Upper lobe of left lung (tissue), 6 donors: ENCODE measurements at regions not wholly inside any gene's neighbourhood (a gene's known extent, or its start where the extent isn't known, plus 50 kb on each side); places are given as distances from the start of the nearest gene placed in this dataset.
A peak's percentile ranks its signal among the peaks of the same experiment; 100 is the strongest.

ENCODE experiments used
- ATAC-seq, 2 donors: fragments of 200-7000 bp; cut with Tn5 transposase; one replicate each; pipeline ENCODE4 v1.9.1; 2022; ENCODE audit warnings: mild to moderate bottlenecking in 2 of 2, moderate library complexity in 2 of 2; ENCODE audit not compliant: low FRiP score in 2 of 2
- DNase-seq, 2 donors: peaks; one replicate each; pipeline ENCODE4 v3.0.0-alpha.2; 2019 to 2020
- H3K27ac ChIP-seq, 4 donors: fragments of 200-600 bp; sonication (generic); one replicate each; pipeline ENCODE4 v1.5.1; 2016 to 2019
- H3K27me3 ChIP-seq, 4 donors: fragments of 200-600 bp; sonication (generic); one replicate each; pipeline ENCODE4 v1.5.1; 2017 to 2019
- H3K36me3 ChIP-seq, 4 donors: fragments of 200-600 bp; sonication (generic); one replicate each; pipeline ENCODE4 v1.5.1; 2016 to 2019
- H3K4me1 ChIP-seq, 4 donors: fragments of 200-600 bp; sonication (generic); one replicate each; pipeline ENCODE4 v1.5.1; 2018 to 2019
- H3K4me3 ChIP-seq, 4 donors: fragments of 200-600 bp; sonication (generic); one replicate each; pipeline ENCODE4 v1.5.1; 2017 to 2019; ENCODE audit warnings: mild to moderate bottlenecking in 2 of 4, moderate library complexity in 1 of 4
- H3K9me3 ChIP-seq, 4 donors: fragments of 200-600 bp; sonication (generic); one replicate each; pipeline ENCODE4 v1.5.1; 2018 to 2019
- EP300 ChIP-seq, 4 donors: sonication (generic); formaldehyde crosslinking; IDR thresholded peaks; one replicate each; pipeline ENCODE4 v1.5.1; 2017; ENCODE audit warnings: antibody characterized with exemption in 4 of 4, control low read depth in 2 of 4
- POLR2A ChIP-seq, 4 donors: fragments of 450-650 bp; IDR thresholded peaks; one replicate each; pipeline ENCODE4 v1.5.1; 2016 to 2017; ENCODE audit warnings: antibody characterized with exemption in 4 of 4, mild to moderate bottlenecking in 2 of 4
- POLR2AphosphoS5 ChIP-seq, 2 donors: sonication (generic); formaldehyde crosslinking; IDR thresholded peaks; one replicate each; pipeline ENCODE4 v1.5.1; 2017; ENCODE audit warnings: antibody characterized with exemption in 2 of 2
- WGBS, 2 donors: methylation state at CpG; one replicate each; pipeline ENCODE4 v1.1.5; 2017 to 2018; 5-methylcytosine and 5-hydroxymethylcytosine counted together
- TF ChIP-seq, protein P1 (sequence below), 6 experiments: fragments of 450-650 bp in 4 of 6; fragments of 200-600 bp in 2 of 6; sonication (generic) in 2 of 6; IDR thresholded peaks; one replicate each; pipeline ENCODE4 v1.5.1; 2016 to 2019; ENCODE audit warnings: antibody characterized with exemption in 6 of 6
- donor health status: DM: no; HTN: no; CAD: no; lungs with moderate emphysema.
- donor health status: DM: no; HTN: yes; CAD: no; lungs with severe emphysema.

DNA sequence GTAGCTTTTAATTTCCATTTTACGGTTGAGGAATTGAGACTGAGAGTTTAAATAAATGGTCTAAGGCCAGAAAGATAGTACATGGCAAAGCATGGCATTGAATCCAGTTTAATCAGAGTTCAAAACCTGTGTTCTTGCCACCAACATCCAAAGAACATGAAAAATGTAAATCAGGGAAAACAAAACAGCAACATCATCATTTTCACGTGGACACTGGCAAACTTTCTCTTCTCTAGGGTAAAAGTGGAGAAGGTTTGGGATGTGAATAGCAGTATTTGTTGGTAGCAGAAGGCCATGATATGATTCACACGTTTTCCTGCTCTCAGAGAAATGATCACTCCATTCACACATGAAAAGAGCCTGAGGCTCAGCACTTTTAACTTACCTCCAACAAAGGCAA lies 357.7 kb downstream of the UQCRFS1 start:
- Histone ChIP-seq H3K36me3 (no peaks in the 10 kb centered on the region), H3K4me3 (no peak overlapping the region), H3K27me3 (no peaks in the 10 kb centered on the region), H3K27ac (no peak overlapping the region), H3K4me1 (no peaks in the 10 kb centered on the region), H3K9me3 (peaks cover 0 to 8% (median 5%) of the 10 kb centered on the region in 4 donors)
- ATAC-seq: no peak
- WGBS, 2 donors: 70 to 77% methylated on average over 3 of the region's 3 CpGs
- no peak for DNase-seq
- TF ChIP-seq, protein P1, sequence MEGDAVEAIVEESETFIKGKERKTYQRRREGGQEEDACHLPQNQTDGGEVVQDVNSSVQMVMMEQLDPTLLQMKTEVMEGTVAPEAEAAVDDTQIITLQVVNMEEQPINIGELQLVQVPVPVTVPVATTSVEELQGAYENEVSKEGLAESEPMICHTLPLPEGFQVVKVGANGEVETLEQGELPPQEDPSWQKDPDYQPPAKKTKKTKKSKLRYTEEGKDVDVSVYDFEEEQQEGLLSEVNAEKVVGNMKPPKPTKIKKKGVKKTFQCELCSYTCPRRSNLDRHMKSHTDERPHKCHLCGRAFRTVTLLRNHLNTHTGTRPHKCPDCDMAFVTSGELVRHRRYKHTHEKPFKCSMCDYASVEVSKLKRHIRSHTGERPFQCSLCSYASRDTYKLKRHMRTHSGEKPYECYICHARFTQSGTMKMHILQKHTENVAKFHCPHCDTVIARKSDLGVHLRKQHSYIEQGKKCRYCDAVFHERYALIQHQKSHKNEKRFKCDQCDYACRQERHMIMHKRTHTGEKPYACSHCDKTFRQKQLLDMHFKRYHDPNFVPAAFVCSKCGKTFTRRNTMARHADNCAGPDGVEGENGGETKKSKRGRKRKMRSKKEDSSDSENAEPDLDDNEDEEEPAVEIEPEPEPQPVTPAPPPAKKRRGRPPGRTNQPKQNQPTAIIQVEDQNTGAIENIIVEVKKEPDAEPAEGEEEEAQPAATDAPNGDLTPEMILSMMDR (IDR thresholded peaks at IDR 0.05): no peak
- TF ChIP-seq EP300 (IDR thresholded peaks at IDR 0.05) (no peak), POLR2A (IDR thresholded peaks at IDR 0.05) (no peak), POLR2AphosphoS5 (IDR thresholded peaks at IDR 0.05) (no peak)

DNA sequence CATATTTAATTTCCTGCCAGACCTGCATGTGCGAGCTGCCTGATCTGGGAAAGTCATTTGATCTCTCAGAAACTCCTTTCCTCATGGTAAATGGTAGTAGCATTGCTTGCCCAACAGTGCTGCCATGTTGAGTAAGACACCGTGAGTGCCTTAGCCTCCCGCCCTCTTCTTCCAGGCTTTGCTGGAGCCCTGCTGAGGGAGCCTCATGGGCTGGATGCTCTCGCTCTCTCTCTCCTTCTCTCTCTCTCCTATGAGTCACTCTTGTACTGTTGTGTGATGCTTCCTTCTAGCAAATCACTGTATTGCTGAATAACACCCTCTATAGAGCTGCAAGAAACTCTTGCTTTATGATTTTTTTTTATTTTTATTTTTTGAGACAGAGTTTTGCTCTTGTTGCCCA lies 365.5 kb downstream of the UQCRFS1 start:
- H3K4me3 ChIP-seq: no peak overlapping the region
- H3K27ac ChIP-seq: no peak overlapping the region
- H3K36me3 ChIP-seq: no peaks in the 10 kb centered on the region
- WGBS, 2 donors: 79 to 80% methylated on average over 4 of the region's 4 CpGs
- no peaks in the 10 kb centered on the region for H3K27me3 ChIP-seq
- no peaks in the 10 kb centered on the region for H3K4me1 ChIP-seq
- no peaks in the 10 kb centered on the region for H3K9me3 ChIP-seq
- ATAC-seq: peak in 1 of 2 donors; percentile 29
- no peak for DNase-seq
- TF ChIP-seq POLR2AphosphoS5 (IDR thresholded peaks at IDR 0.05) (no peak), EP300 (IDR thresholded peaks at IDR 0.05) (no peak), POLR2A (IDR thresholded peaks at IDR 0.05) (no peak)
- TF ChIP-seq, protein P1 (IDR thresholded peaks at IDR 0.05): no peak

DNA sequence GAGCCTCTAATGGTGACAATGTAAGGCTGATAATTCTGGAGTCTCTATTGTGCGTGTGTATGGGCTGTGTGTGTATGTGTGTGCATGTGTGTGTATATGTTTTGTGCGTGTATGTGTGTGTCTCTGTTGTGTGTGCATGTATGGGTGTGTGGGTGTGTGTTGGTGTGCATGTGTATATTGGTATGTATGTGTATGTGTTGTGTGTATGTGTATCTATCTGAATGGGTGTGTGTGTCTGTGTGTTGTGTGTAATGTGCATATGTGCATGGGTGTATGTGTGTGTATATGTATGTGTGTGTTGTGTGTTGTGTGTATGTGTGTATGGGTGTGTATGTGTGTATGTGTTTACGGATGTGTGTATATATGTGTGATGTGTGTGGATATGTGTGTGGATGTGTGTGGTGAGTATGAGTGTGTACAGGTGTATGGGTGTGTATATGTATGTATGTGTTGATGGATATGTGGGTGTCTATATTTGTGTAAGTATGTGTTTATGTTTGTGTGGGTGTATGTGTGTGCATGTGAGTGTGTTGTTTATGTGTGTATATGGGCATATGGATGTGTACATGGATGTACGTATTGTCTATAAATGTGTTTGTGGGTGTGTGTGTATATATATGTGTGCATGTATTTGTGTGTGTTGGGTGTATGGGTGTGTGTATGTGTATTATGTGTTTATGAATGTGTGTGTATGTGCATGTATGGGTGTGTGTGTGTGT lies 366.7 kb downstream of the UQCRFS1 start:
- ATAC-seq (no peak), DNase-seq (no peak)
- 91 to 94% methylated on average over 4 of the region's 4 CpGs for WGBS, 2 donors

DNA sequence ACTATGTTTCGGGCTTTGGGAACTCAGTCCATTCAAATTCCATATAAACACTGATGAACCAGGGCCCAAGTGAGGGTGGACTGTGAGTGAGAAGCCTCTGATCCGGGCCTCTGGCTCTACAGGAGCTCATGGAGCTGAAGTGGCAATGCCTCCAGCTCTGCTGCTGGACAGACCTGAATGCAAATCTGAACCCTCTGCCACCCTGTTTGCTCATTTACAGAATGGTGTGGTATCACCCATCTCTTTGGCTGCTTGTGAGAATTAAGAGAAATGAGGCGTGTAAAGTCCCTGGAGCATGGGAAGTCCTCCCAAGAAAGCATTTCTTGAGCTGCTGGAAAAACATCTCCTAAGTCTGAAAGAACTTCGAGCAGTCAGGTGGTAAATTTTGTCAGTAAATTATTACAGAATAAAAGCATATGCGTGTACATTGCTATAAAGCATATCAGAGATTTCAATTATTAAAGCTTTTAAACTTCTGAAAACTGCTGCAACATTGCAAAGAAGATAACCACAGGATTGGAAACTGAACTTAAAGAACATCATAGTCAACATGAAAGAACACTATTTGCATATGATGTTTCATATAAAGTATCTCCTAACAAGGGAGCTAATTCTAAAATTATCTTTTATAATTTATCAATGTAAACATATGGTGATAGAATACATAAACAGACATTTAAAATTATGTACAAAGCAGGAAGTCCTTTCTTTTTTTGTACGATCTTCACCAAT lies 369.0 kb downstream of the UQCRFS1 start:
- TF ChIP-seq POLR2A (IDR thresholded peaks at IDR 0.05): no peak
- DNase-seq (no peak), ATAC-seq (no peak)
- H3K9me3 ChIP-seq: no peaks in the 10 kb centered on the region
- H3K36me3 ChIP-seq: no peaks in the 10 kb centered on the region
- WGBS, 2 donors: 70 to 83% methylated on average over 6 of the region's 6 CpGs
- no peaks in the 10 kb centered on the region for H3K4me1 ChIP-seq
- H3K4me3 ChIP-seq: no peak overlapping the region
- H3K27me3 ChIP-seq: no peaks in the 10 kb centered on the region
- no peak overlapping the region for H3K27ac ChIP-seq

More for the DNA sequence above, 366.7 kb downstream of the UQCRFS1 start:
- TF ChIP-seq POLR2A (IDR thresholded peaks at IDR 0.05) (no peak), EP300 (IDR thresholded peaks at IDR 0.05) (no peak), POLR2AphosphoS5 (IDR thresholded peaks at IDR 0.05) (no peak)
- TF ChIP-seq, protein P1 (IDR thresholded peaks at IDR 0.05): no peak
- Histone ChIP-seq H3K4me3 (no peak overlapping the region), H3K9me3 (no peaks in the 10 kb centered on the region), H3K36me3 (no peaks in the 10 kb centered on the region), H3K27me3 (no peaks in the 10 kb centered on the region), H3K4me1 (no peaks in the 10 kb centered on the region), H3K27ac (no peak overlapping the region)

DNA sequence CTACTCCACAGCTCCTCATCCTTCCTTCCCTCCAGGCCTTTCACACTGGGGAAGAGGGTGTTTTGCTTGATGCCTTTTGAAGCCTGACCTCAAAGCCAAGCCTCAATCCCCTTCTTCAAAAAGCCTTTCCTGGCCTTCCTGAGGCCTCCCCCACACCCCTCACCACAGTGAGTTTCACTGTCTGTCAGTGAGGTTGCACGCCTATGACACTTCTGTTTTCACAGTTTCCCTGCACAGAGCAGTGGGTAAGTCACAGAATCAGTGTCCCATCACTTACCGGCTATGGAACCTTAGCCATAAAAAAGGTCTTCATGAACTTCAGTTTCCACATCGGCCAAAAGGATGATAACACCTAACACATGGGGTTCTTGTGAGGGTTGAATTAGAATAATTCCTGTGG lies 371.4 kb downstream of the UQCRFS1 start:
- DNase-seq: no peak
- no peak overlapping the region for H3K27ac ChIP-seq
- no peaks in the 10 kb centered on the region for H3K27me3 ChIP-seq
- no peak for TF ChIP-seq EP300 (IDR thresholded peaks at IDR 0.05)
- TF ChIP-seq, protein P1 (IDR thresholded peaks at IDR 0.05): no peak
- no peak for TF ChIP-seq POLR2A (IDR thresholded peaks at IDR 0.05)
- no peak for TF ChIP-seq POLR2AphosphoS5 (IDR thresholded peaks at IDR 0.05)
- H3K4me1 ChIP-seq: no peaks in the 10 kb centered on the region
- WGBS, 2 donors: 79 to 96% methylated on average over 3 of the region's 3 CpGs
- no peak overlapping the region for H3K4me3 ChIP-seq
- ATAC-seq: no peak
- H3K36me3 ChIP-seq: no peaks in the 10 kb centered on the region
- H3K9me3 ChIP-seq: no peaks in the 10 kb centered on the region
